Stomach (tissue), 4 donors: ENCODE measurements at regions not wholly inside any gene's neighbourhood (a gene's known extent, or its start where the extent isn't known, plus 50 kb on each side); places are given as distances from the start of the nearest gene placed in this dataset.
A peak's percentile ranks its signal among the peaks of the same experiment; 100 is the strongest.

Experiments
- EP300 ChIP-seq: sonication (generic); formaldehyde crosslinking; IDR thresholded peaks from one replicate; pipeline ENCODE4 v1.6.1; 2017; ENCODE audit warnings: antibody characterized with exemption
- POLR2AphosphoS5 ChIP-seq, 3 donors: sonication (generic); formaldehyde crosslinking; IDR thresholded peaks; one replicate each; pipeline ENCODE4 v1.6.1; 2016; ENCODE audit warnings: antibody characterized with exemption in 3 of 3
- TF ChIP-seq, protein P1 (sequence below), 7 experiments: fragments of 450-650 bp in 4 of 7; fragments of 200-600 bp in 3 of 7; sonication (generic) in 3 of 7; IDR thresholded peaks; one replicate each; pipeline ENCODE4 v1.5.1; 2016 to 2019; ENCODE audit warnings: antibody characterized with exemption in 7 of 7, control low read depth in 2 of 7, mild to moderate bottlenecking in 1 of 7

DNA sequence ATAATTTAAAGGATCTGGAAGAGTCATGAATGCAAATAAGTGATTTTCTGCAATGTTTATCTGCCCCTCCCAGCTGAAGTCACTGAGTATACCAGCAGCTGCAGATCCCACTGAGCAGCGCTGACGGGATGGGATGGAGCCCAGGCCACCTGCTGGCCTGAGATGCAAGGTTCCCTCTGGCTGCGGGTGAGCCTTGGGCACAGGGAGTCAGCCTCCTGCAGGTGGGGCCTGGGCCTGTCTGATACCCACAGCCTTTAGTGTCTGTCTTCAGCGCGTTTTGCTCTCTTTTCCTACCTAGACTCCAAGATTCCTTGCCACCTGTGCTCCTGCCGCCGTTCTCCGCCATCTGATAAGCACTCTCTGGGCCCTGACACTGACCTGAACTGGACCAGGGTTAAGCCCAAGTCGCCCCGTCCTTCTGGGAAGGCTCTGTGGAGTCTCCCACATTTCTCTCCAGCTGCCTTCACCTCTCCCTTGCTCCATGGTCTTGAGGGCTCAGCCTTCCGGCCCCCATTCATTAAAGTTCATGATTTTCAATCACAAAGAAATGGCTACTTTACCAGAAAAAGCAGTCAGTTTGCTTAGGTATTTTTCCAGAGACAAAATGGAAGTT is 223.1 kb upstream of the FAT1 start:
- TF ChIP-seq, protein P1, sequence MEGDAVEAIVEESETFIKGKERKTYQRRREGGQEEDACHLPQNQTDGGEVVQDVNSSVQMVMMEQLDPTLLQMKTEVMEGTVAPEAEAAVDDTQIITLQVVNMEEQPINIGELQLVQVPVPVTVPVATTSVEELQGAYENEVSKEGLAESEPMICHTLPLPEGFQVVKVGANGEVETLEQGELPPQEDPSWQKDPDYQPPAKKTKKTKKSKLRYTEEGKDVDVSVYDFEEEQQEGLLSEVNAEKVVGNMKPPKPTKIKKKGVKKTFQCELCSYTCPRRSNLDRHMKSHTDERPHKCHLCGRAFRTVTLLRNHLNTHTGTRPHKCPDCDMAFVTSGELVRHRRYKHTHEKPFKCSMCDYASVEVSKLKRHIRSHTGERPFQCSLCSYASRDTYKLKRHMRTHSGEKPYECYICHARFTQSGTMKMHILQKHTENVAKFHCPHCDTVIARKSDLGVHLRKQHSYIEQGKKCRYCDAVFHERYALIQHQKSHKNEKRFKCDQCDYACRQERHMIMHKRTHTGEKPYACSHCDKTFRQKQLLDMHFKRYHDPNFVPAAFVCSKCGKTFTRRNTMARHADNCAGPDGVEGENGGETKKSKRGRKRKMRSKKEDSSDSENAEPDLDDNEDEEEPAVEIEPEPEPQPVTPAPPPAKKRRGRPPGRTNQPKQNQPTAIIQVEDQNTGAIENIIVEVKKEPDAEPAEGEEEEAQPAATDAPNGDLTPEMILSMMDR (IDR thresholded peaks at IDR 0.05): peak in 4 of 7 experiments; percentile 10 to 39 (median 22)
- no peak for TF ChIP-seq EP300
- peak in 1 of 3 donors; percentile 5 for TF ChIP-seq POLR2AphosphoS5 (IDR thresholded peaks at IDR 0.05)
